ENCODE measurements at regions not wholly inside any gene's neighbourhood (a gene's known extent, or its start where the extent isn't known, plus 50 kb on each side); places are given as distances from the start of the nearest gene placed in this dataset.

DNA sequence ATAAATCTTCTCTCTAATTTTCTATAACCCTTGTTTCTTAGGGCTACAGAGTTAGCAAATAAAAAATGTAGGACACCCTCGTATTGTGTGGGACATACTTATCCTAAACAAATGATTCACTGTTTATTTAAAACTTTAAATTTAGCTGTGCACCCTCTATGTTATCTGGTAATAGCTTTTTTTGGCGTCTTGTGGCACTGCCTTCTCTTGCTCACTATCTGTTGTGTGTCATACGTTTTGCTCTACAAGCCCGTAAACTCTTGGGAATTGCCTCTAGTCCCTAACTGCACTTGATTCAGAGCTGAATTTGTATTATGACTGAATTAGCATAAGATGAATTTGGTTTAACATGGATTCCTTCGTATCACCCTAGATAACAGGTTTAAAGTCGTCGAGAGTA lies 144.3 kb upstream of the MYOCD start:
- intact Hi-C loops (cut with micrococcal nuclease): no loop called here
- Mint-ChIP-seq H3K4me1 (ENCODE audit: insufficient read depth, unreplicated experiment) (no peaks in the 10 kb centered on the region), H3K27me3 (ENCODE audit: insufficient read depth, unreplicated experiment) (no peaks in the 10 kb centered on the region), H3K36me3 (ENCODE audit: insufficient read depth, unreplicated experiment) (no peaks in the 10 kb centered on the region), H3K9me3 (ENCODE audit: unreplicated experiment) (no peaks in the 10 kb centered on the region), H3K4me3 (ENCODE audit: unreplicated experiment) (no peak overlapping the region), H3K27ac (ENCODE audit: low read depth, unreplicated experiment) (no peak overlapping the region)
- no TSS peak for BruUV-seq (replicated peaks)
- ChIA-PET CTCF (interaction anchor here (1.0 kb wide), 1 partner anchor 24 kb away, joined by 4 read pairs; no protein-coding TSS in a partner anchor), POLR2A (no interaction called here)
- TF ChIP-seq, protein P1, sequence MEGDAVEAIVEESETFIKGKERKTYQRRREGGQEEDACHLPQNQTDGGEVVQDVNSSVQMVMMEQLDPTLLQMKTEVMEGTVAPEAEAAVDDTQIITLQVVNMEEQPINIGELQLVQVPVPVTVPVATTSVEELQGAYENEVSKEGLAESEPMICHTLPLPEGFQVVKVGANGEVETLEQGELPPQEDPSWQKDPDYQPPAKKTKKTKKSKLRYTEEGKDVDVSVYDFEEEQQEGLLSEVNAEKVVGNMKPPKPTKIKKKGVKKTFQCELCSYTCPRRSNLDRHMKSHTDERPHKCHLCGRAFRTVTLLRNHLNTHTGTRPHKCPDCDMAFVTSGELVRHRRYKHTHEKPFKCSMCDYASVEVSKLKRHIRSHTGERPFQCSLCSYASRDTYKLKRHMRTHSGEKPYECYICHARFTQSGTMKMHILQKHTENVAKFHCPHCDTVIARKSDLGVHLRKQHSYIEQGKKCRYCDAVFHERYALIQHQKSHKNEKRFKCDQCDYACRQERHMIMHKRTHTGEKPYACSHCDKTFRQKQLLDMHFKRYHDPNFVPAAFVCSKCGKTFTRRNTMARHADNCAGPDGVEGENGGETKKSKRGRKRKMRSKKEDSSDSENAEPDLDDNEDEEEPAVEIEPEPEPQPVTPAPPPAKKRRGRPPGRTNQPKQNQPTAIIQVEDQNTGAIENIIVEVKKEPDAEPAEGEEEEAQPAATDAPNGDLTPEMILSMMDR (IDR thresholded peaks at IDR 0.05; ENCODE audit: unreplicated experiment): no peak
- DNase-seq (ENCODE audit: unreplicated experiment): no peak

DNA sequence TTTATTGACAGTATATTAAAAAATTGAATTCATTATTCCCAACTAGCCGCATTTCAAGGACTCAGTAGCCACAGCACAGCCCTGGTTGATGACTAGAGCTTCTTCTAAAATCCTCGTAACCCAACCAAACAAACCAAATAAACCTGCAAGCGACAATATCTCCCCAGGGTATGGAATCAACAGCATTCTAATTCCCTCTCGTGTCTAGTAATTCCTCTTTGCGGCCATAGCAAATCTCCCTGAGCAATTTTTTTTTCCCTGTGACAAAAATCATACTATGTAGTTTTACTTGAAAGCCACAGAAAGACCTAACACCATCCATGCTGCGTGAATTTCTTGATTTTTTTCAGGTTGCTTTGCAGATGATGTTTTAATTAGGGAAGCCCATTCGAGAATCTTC lies 143.4 kb upstream of the MYOCD start:
- Mint-ChIP-seq H3K9me3 (ENCODE audit: unreplicated experiment) (no peaks in the 10 kb centered on the region), H3K4me3 (ENCODE audit: unreplicated experiment) (no peak overlapping the region), H3K27me3 (ENCODE audit: insufficient read depth, unreplicated experiment) (no peaks in the 10 kb centered on the region), H3K36me3 (ENCODE audit: insufficient read depth, unreplicated experiment) (no peaks in the 10 kb centered on the region), H3K27ac (ENCODE audit: low read depth, unreplicated experiment) (no peak overlapping the region), H3K4me1 (ENCODE audit: insufficient read depth, unreplicated experiment) (no peaks in the 10 kb centered on the region)
- TF ChIP-seq, protein P1 (IDR thresholded peaks at IDR 0.05; ENCODE audit: unreplicated experiment): no peak
- BruUV-seq (replicated peaks): no TSS peak
- ChIA-PET POLR2A (no interaction called here), CTCF (interaction anchor here (1.1 kb wide), 1 partner anchor 24 kb away, joined by 6 read pairs; no protein-coding TSS in a partner anchor)
- intact Hi-C loops (cut with micrococcal nuclease): no loop called here
- no peak for DNase-seq (ENCODE audit: unreplicated experiment)

DNA sequence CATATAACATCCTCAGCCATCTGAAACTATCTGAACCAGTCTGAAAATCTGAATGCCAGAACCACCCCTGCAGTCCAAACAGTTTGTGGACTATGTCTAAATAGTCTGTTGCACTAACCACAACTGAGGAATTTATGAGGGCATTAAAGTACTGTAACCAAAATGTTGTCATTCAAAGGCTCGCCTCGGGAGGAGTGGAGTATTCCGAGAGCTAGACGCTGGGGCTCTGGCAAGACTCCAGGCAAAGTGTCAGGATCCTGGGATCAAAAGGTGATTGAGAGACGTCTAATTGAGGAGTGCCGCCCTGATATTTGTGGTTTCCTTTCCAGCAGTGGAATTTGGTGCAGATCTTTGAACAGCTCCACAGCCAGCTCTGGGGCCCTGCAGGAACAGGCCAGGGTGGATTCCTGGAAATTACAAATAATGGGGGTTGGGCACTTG lies 142.9 kb upstream of the MYOCD start:
- ChIA-PET POLR2A (interaction anchor here (0.9 kb wide), 1 partner anchor 29 kb away, joined by 3 read pairs; no protein-coding TSS in a partner anchor), CTCF (interaction anchor here (0.7 to 1.1 kb wide), 2 partner anchors 23 to 1953 kb away, joined by 3 to 6 read pairs; no protein-coding TSS in a partner anchor)
- peak; percentile 36 for DNase-seq (ENCODE audit: unreplicated experiment)
- TF ChIP-seq, protein P1 (IDR thresholded peaks at IDR 0.05; ENCODE audit: unreplicated experiment): no peak
- H3K27me3 Mint-ChIP-seq (ENCODE audit: insufficient read depth, unreplicated experiment): no peaks in the 10 kb centered on the region
- H3K4me3 Mint-ChIP-seq (ENCODE audit: unreplicated experiment): no peak overlapping the region
- H3K4me1 Mint-ChIP-seq (ENCODE audit: insufficient read depth, unreplicated experiment): no peaks in the 10 kb centered on the region
- no TSS peak for BruUV-seq (replicated peaks)
- H3K27ac Mint-ChIP-seq (ENCODE audit: low read depth, unreplicated experiment): no peak overlapping the region
- intact Hi-C loops (cut with micrococcal nuclease): no loop called here
- H3K9me3 Mint-ChIP-seq (ENCODE audit: unreplicated experiment): no peaks in the 10 kb centered on the region
- no peaks in the 10 kb centered on the region for H3K36me3 Mint-ChIP-seq (ENCODE audit: insufficient read depth, unreplicated experiment)

DNA sequence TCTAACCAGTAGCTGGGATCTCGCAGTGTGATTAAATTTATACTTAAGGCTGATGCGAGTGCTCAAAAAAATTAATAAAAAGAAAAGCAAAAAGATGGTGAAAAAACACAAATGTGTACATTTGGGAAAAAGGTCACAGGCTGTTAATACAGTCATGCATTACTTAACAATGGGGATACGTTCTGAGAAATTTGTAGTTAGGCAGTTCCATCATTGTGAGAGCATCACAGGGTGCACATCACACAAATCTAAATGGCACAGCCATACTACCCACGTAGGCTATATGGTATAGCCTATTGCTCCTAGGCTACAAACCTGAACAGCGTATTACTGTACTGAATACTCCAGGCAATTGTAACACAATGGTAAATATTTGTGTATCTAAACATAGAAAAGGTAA lies 142.4 kb upstream of the MYOCD start:
- no peaks in the 10 kb centered on the region for H3K9me3 Mint-ChIP-seq (ENCODE audit: unreplicated experiment)
- no peak overlapping the region for H3K27ac Mint-ChIP-seq (ENCODE audit: low read depth, unreplicated experiment)
- no TSS peak for BruUV-seq (replicated peaks)
- no peaks in the 10 kb centered on the region for H3K27me3 Mint-ChIP-seq (ENCODE audit: insufficient read depth, unreplicated experiment)
- ChIA-PET POLR2A (interaction anchor here (0.9 kb wide), 1 partner anchor 29 kb away, joined by 3 read pairs; no protein-coding TSS in a partner anchor), CTCF (interaction anchor here (0.7 to 1.1 kb wide), 2 partner anchors 23 to 1953 kb away, joined by 3 to 6 read pairs; no protein-coding TSS in a partner anchor)
- DNase-seq (ENCODE audit: unreplicated experiment): no peak
- H3K36me3 Mint-ChIP-seq (ENCODE audit: insufficient read depth, unreplicated experiment): no peaks in the 10 kb centered on the region
- TF ChIP-seq, protein P1 (IDR thresholded peaks at IDR 0.05; ENCODE audit: unreplicated experiment): no peak
- no peaks in the 10 kb centered on the region for H3K4me1 Mint-ChIP-seq (ENCODE audit: insufficient read depth, unreplicated experiment)
- no peak overlapping the region for H3K4me3 Mint-ChIP-seq (ENCODE audit: unreplicated experiment)
- intact Hi-C loops (cut with micrococcal nuclease): no loop called here

Data from MCF 10A (cell line).